Upper lobe of left lung (tissue), 6 donors: ENCODE measurements at regions not wholly inside any gene's neighbourhood (a gene's known extent, or its start where the extent isn't known, plus 50 kb on each side); places are given as distances from the start of the nearest gene placed in this dataset.

ENCODE experiments used
- ATAC-seq, 2 donors: fragments of 200-7000 bp; cut with Tn5 transposase; one replicate each; pipeline ENCODE4 v1.9.1; 2022; ENCODE audit warnings: mild to moderate bottlenecking in 2 of 2, moderate library complexity in 2 of 2; ENCODE audit not compliant: low FRiP score in 2 of 2
- DNase-seq, 2 donors: peaks; one replicate each; pipeline ENCODE4 v3.0.0-alpha.2; 2019 to 2020
- H3K27ac ChIP-seq, 4 donors: fragments of 200-600 bp; sonication (generic); one replicate each; pipeline ENCODE4 v1.5.1; 2016 to 2019
- H3K27me3 ChIP-seq, 4 donors: fragments of 200-600 bp; sonication (generic); one replicate each; pipeline ENCODE4 v1.5.1; 2017 to 2019
- H3K36me3 ChIP-seq, 4 donors: fragments of 200-600 bp; sonication (generic); one replicate each; pipeline ENCODE4 v1.5.1; 2016 to 2019
- H3K4me1 ChIP-seq, 4 donors: fragments of 200-600 bp; sonication (generic); one replicate each; pipeline ENCODE4 v1.5.1; 2018 to 2019
- H3K4me3 ChIP-seq, 4 donors: fragments of 200-600 bp; sonication (generic); one replicate each; pipeline ENCODE4 v1.5.1; 2017 to 2019; ENCODE audit warnings: mild to moderate bottlenecking in 2 of 4, moderate library complexity in 1 of 4
- H3K9me3 ChIP-seq, 4 donors: fragments of 200-600 bp; sonication (generic); one replicate each; pipeline ENCODE4 v1.5.1; 2018 to 2019
- CTCF ChIP-seq, 6 experiments: fragments of 450-650 bp in 4 of 6; fragments of 200-600 bp in 2 of 6; sonication (generic) in 2 of 6; IDR thresholded peaks; one replicate each; pipeline ENCODE4 v1.5.1; 2016 to 2019; ENCODE audit warnings: antibody characterized with exemption in 6 of 6
- EP300 ChIP-seq, 4 donors: sonication (generic); formaldehyde crosslinking; IDR thresholded peaks; one replicate each; pipeline ENCODE4 v1.5.1; 2017; ENCODE audit warnings: antibody characterized with exemption in 4 of 4, control low read depth in 2 of 4
- POLR2A ChIP-seq, 4 donors: fragments of 450-650 bp; IDR thresholded peaks; one replicate each; pipeline ENCODE4 v1.5.1; 2016 to 2017; ENCODE audit warnings: antibody characterized with exemption in 4 of 4, mild to moderate bottlenecking in 2 of 4
- POLR2AphosphoS5 ChIP-seq, 2 donors: sonication (generic); formaldehyde crosslinking; IDR thresholded peaks; one replicate each; pipeline ENCODE4 v1.5.1; 2017; ENCODE audit warnings: antibody characterized with exemption in 2 of 2
- WGBS, 2 donors: methylation state at CpG; one replicate each; pipeline ENCODE4 v1.1.5; 2017 to 2018; 5-methylcytosine and 5-hydroxymethylcytosine counted together
- small RNA-seq, 4 donors: library from RNA; depleted of rRNA; stranded (forward); fragments of <200 nt; gene quantifications; one replicate each; pipeline ENCODE3, GENCODE V24; 2016
- donor health status: DM: no; HTN: no; CAD: no; lungs with moderate emphysema.
- donor health status: DM: no; HTN: yes; CAD: no; lungs with severe emphysema.

- ATAC-seq: no peak
- WGBS, 2 donors: 76 to 80% methylated on average over 7 of the region's 7 CpGs
Measured at GRCh38 chr4:103774326-103774825, 54.6 kb upstream of the TACR3 start.

GRCh38 chr4:103773691-103774231 is 54.0 kb upstream of the TACR3 start:
- TF ChIP-seq POLR2AphosphoS5 (IDR thresholded peaks at IDR 0.05) (no peak), POLR2A (IDR thresholded peaks at IDR 0.05) (no peak), CTCF (IDR thresholded peaks at IDR 0.05) (no peak), EP300 (IDR thresholded peaks at IDR 0.05) (no peak)
- no peak overlapping the region for H3K27ac ChIP-seq
- no peaks in the 10 kb centered on the region for H3K36me3 ChIP-seq
- H3K4me3 ChIP-seq: no peak overlapping the region
- H3K27me3 ChIP-seq: no peaks in the 10 kb centered on the region
- WGBS, 2 donors: 81 to 86% methylated on average over 2 of the region's 2 CpGs
- no peaks in the 10 kb centered on the region for H3K4me1 ChIP-seq
- no peak for DNase-seq
- no peaks in the 10 kb centered on the region for H3K9me3 ChIP-seq
- no peak for ATAC-seq

More at GRCh38 chr4:103774326-103774825, 54.6 kb upstream of the TACR3 start:
- Histone ChIP-seq H3K27me3 (no peaks in the 10 kb centered on the region), H3K4me3 (no peak overlapping the region), H3K9me3 (no peaks in the 10 kb centered on the region), H3K4me1 (no peaks in the 10 kb centered on the region), H3K36me3 (no peaks in the 10 kb centered on the region), H3K27ac (no peak overlapping the region)
- TF ChIP-seq POLR2A (IDR thresholded peaks at IDR 0.05) (no peak), EP300 (IDR thresholded peaks at IDR 0.05) (no peak), POLR2AphosphoS5 (IDR thresholded peaks at IDR 0.05) (no peak), CTCF (IDR thresholded peaks at IDR 0.05) (no peak)
- DNase-seq: no peak

Small RNA genes lying in the stretch of these regions (small RNA-seq; reads per million reads assigned to genes)
- 0 reads per million in 4 donors for gene RNU6-635P
